D721Med (cell line): ENCODE measurements at regions not wholly inside any gene's neighbourhood (a gene's known extent, or its start where the extent isn't known, plus 50 kb on each side); places are given as distances from the start of the nearest gene placed in this dataset.

Experiments
- DNase-seq: peaks from one replicate; pipeline ENCODE4 v3.0.0; 2011; ENCODE audit warnings: low spot score; ENCODE audit not compliant: insufficient read length
- FAIRE-seq: peaks from 2 replicates; lab custom pipeline; 2011; peaks lifted over from hg19 to GRCh38; lab: Jason Lieb, UNC
- CTCF ChIP-seq: IDR thresholded peaks from 2 replicates; pipeline ENCODE4 v1.5.1; 2012; ENCODE audit warnings: mild to moderate bottlenecking, control low read depth; ENCODE audit not compliant: insufficient read depth; ENCODE audit errors: missing control alignments

GRCh38 chr14:104431929-104432541 lies 147.5 kb upstream of the C14orf180 start:
- TF ChIP-seq CTCF, result no peak
- no peak for FAIRE-seq
- no peak for DNase-seq

- no peak for TF ChIP-seq CTCF
- DNase-seq (no peak), FAIRE-seq (no peak)
Observed at GRCh38 chr14:104432611-104433231, 146.8 kb upstream of the C14orf180 start.

- FAIRE-seq (no peak), DNase-seq (no peak)
- TF ChIP-seq CTCF, result no peak
Observed at GRCh38 chr14:104433401-104434213, 146.0 kb upstream of the C14orf180 start.

- DNase-seq, result no peak
- no peak for FAIRE-seq
- no peak for TF ChIP-seq CTCF
Observed at GRCh38 chr14:104434214-104435076, 145.1 kb upstream of the C14orf180 start.

GRCh38 chr14:104435147-104436046 lies 144.2 kb upstream of the C14orf180 start:
- DNase-seq, result no peak
- no peak for TF ChIP-seq CTCF
- no peak for FAIRE-seq

- TF ChIP-seq CTCF, result no peak
- FAIRE-seq (no peak), DNase-seq (no peak)
Observed at GRCh38 chr14:104436047-104436591, 143.4 kb upstream of the C14orf180 start.
